ENCODE measurements at regions not wholly inside any gene's neighbourhood (a gene's known extent, or its start where the extent isn't known, plus 50 kb on each side); places are given as distances from the start of the nearest gene placed in this dataset.

DNA sequence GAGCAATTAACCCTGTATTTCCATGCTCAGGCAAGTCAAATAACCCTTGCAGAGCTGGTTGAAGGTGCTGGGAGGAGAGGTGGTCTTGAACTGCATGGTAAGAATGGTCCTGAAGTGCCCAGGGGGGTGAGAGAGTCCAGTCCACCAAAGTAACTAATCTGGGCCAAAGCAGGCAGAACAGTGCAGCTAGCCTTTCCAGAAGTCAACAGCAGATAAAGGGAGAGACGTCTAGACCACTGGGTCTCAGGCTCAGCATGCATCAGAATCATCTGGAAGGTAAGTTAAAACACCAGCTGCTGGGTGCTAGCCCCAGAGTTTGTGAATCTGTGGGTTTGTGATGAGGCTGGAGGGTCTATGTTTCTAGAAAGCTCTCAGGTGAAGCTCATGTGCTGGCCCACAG is 232.3 kb upstream of the ECI2 start:
- Mint-ChIP-seq H3K36me3 (ENCODE audit: low read depth) (no peaks in the 10 kb centered on the region), H3K4me1 (ENCODE audit: low read depth) (peaks cover 29% of the 10 kb centered on the region), H3K27me3 (ENCODE audit: low read depth) (no peaks in the 10 kb centered on the region), H3K4me3 (ENCODE audit: unreplicated experiment) (no peak overlapping the region), H3K9me3 (ENCODE audit: low read depth) (no peaks in the 10 kb centered on the region), H3K27ac (ENCODE audit: unreplicated experiment) (no peak overlapping the region)
- TF ChIP-seq, protein P1, sequence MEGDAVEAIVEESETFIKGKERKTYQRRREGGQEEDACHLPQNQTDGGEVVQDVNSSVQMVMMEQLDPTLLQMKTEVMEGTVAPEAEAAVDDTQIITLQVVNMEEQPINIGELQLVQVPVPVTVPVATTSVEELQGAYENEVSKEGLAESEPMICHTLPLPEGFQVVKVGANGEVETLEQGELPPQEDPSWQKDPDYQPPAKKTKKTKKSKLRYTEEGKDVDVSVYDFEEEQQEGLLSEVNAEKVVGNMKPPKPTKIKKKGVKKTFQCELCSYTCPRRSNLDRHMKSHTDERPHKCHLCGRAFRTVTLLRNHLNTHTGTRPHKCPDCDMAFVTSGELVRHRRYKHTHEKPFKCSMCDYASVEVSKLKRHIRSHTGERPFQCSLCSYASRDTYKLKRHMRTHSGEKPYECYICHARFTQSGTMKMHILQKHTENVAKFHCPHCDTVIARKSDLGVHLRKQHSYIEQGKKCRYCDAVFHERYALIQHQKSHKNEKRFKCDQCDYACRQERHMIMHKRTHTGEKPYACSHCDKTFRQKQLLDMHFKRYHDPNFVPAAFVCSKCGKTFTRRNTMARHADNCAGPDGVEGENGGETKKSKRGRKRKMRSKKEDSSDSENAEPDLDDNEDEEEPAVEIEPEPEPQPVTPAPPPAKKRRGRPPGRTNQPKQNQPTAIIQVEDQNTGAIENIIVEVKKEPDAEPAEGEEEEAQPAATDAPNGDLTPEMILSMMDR (IDR thresholded peaks at IDR 0.05): no peak
- DNase-seq (ENCODE audit: low spot score): no peak

DNA sequence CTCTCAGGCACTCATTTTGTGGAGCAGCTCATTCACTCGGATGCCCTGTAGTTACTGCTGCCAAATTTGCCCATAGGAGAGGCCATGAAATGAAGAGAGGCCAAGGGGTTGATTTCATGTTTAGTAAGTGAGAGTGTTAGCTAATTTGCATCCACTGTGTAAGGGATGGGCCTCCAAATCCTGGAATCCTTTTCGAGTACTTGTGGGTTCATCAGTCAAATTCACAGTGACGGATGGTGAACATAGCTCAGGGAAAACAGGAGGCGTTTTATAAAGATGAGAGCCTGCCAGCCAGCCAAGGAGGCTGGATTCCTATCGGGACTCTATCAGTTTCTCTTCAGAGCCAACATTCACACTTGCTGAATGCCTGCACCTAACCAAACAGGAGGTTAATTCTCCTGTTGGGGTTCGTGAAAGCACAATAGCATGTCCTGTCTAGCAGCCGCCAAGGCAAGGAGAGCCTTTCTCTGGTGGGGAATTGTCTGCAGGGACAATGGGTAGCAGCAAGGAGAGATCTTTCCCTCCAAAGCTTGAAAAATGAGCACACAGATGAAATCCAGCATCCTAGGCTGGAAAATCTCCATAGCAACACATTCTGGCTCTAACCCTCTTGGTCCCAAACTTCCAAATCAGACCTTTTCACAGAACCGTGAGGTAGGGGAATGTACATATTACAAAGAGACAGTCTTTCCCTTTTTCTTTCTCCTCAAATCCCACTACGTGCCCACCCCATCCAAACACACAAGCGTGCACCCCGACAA is 231.4 kb upstream of the ECI2 start:
- H3K4me1 Mint-ChIP-seq (ENCODE audit: low read depth): peaks cover 27% of the 10 kb centered on the region
- H3K36me3 Mint-ChIP-seq (ENCODE audit: low read depth): peaks cover 1% of the 10 kb centered on the region
- no peak overlapping the region for H3K4me3 Mint-ChIP-seq (ENCODE audit: unreplicated experiment)
- DNase-seq (ENCODE audit: low spot score): no peak
- H3K27ac Mint-ChIP-seq (ENCODE audit: unreplicated experiment): no peak overlapping the region
- TF ChIP-seq, protein P1 (IDR thresholded peaks at IDR 0.05): no peak
- H3K27me3 Mint-ChIP-seq (ENCODE audit: low read depth): no peaks in the 10 kb centered on the region
- no peaks in the 10 kb centered on the region for H3K9me3 Mint-ChIP-seq (ENCODE audit: low read depth)

DNA sequence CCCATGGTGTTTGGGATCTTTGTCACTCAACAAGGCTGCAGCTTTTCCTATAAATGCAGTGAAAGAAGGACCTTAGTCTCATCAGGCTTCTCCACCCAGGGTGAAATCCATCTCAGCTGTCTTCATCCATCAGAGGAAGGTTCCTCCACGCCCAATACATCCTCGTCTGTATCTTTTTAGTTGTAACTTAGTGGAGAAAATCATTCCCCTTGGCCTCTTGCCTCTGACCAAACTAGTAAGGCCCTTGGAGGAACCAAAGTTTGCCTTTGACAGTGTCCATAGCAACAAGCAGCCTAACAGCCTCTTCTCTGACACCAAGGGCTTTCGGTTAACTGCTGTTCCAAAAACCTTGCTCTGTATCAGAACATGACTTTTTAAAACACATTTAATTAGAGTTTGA is 230.3 kb upstream of the ECI2 start:
- peaks cover 1% of the 10 kb centered on the region for H3K36me3 Mint-ChIP-seq (ENCODE audit: low read depth)
- H3K27ac Mint-ChIP-seq (ENCODE audit: unreplicated experiment): no peak overlapping the region
- H3K9me3 Mint-ChIP-seq (ENCODE audit: low read depth): no peaks in the 10 kb centered on the region
- no peak overlapping the region for H3K4me3 Mint-ChIP-seq (ENCODE audit: unreplicated experiment)
- TF ChIP-seq, protein P1 (IDR thresholded peaks at IDR 0.05): no peak
- no peak for DNase-seq (ENCODE audit: low spot score)
- H3K27me3 Mint-ChIP-seq (ENCODE audit: low read depth): no peaks in the 10 kb centered on the region
- H3K4me1 Mint-ChIP-seq (ENCODE audit: low read depth): peaks cover 16% of the 10 kb centered on the region

DNA sequence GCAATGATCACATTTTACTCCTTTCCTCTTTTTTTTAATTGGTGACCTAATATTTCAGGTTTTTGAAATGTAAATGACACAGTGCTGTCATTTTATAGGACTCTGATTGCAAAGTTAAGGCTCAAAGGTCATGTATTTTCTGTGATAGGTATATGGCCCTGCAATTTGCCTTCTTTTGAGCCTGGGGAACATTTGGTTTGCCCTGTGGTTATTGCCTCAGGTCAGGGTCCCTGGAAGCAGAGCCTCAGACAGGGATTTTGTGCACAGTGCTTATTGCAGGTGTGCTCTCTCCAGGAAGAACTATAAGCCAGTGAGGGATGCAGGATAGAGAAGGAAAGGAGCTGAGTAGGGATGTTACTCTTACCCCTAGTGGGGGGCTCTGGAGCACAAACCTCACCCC is 229.3 kb upstream of the ECI2 start:
- no peak for DNase-seq (ENCODE audit: low spot score)
- peaks cover 8% of the 10 kb centered on the region for H3K4me1 Mint-ChIP-seq (ENCODE audit: low read depth)
- no peaks in the 10 kb centered on the region for H3K27me3 Mint-ChIP-seq (ENCODE audit: low read depth)
- TF ChIP-seq, protein P1 (IDR thresholded peaks at IDR 0.05): no peak
- H3K4me3 Mint-ChIP-seq (ENCODE audit: unreplicated experiment): no peak overlapping the region
- no peak overlapping the region for H3K27ac Mint-ChIP-seq (ENCODE audit: unreplicated experiment)
- H3K36me3 Mint-ChIP-seq (ENCODE audit: low read depth): peaks cover 1% of the 10 kb centered on the region
- no peaks in the 10 kb centered on the region for H3K9me3 Mint-ChIP-seq (ENCODE audit: low read depth)

DNA sequence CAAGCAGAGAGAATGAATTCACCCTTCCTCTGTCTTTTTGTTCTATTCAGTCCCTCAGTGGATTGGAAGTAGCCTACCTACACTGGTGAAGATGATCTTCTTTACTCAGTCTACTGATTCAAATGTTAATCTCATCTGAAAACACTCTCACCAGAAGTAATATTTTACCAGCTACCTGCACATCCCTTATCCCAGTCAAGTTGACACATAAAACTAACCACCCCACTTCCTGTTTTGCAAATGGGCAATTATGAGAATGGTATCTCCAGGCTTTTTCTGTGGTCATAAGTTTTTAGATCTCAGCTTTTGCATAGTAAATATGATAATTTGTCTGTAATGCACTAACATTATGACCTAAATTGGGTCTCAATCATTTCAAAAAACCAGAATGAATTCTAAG is 228.8 kb upstream of the ECI2 start:
- H3K27ac Mint-ChIP-seq (ENCODE audit: unreplicated experiment): no peak overlapping the region
- no peak for DNase-seq (ENCODE audit: low spot score)
- peaks cover 8% of the 10 kb centered on the region for H3K4me1 Mint-ChIP-seq (ENCODE audit: low read depth)
- H3K4me3 Mint-ChIP-seq (ENCODE audit: unreplicated experiment): no peak overlapping the region
- H3K9me3 Mint-ChIP-seq (ENCODE audit: low read depth): no peaks in the 10 kb centered on the region
- H3K27me3 Mint-ChIP-seq (ENCODE audit: low read depth): no peaks in the 10 kb centered on the region
- H3K36me3 Mint-ChIP-seq (ENCODE audit: low read depth): peaks cover 1% of the 10 kb centered on the region
- TF ChIP-seq, protein P1 (IDR thresholded peaks at IDR 0.05): no peak

Measured in chondrocyte (in vitro differentiated cells).